Type B pancreatic cell (in vitro differentiated cells): ENCODE measurements at regions not wholly inside any gene's neighbourhood (a gene's known extent, or its start where the extent isn't known, plus 50 kb on each side); places are given as distances from the start of the nearest gene placed in this dataset.

Experiments used
- DNase-seq: peaks from one replicate; pipeline ENCODE4 v3.0.0; 2021; ENCODE audit warnings: mixed read lengths; ENCODE audit not compliant: unreplicated experiment; ENCODE audit errors: extremely low spot score
- H3K27ac Mint-ChIP-seq: 2 replicates; pipeline ENCODE4 v1.8.0; 2021; ENCODE audit warnings: mild to moderate bottlenecking, mixed read lengths
- H3K27me3 Mint-ChIP-seq: 2 replicates; pipeline ENCODE4 v1.8.0; 2021; ENCODE audit warnings: mixed read lengths
- H3K36me3 Mint-ChIP-seq: 2 replicates; pipeline ENCODE4 v1.8.0; 2021; ENCODE audit warnings: mixed read lengths
- H3K4me1 Mint-ChIP-seq: one replicate; pipeline ENCODE4 v1.8.0; 2021; ENCODE audit warnings: mixed read lengths; ENCODE audit not compliant: unreplicated experiment
- H3K4me3 Mint-ChIP-seq: 2 replicates; pipeline ENCODE4 v1.8.0; 2021; ENCODE audit warnings: mild to moderate bottlenecking, mixed read lengths
- H3K9me3 Mint-ChIP-seq: 2 replicates; pipeline ENCODE4 v1.8.0; 2021; ENCODE audit warnings: mixed read lengths
- TF ChIP-seq, protein P1 (sequence below): fragments of 200-600 bp; sonication (generic); conservative IDR thresholded peaks from 2 replicates; pipeline ENCODE4 v1.5.0; 2021; ENCODE audit warnings: antibody characterized with exemption, mild to moderate bottlenecking

DNA sequence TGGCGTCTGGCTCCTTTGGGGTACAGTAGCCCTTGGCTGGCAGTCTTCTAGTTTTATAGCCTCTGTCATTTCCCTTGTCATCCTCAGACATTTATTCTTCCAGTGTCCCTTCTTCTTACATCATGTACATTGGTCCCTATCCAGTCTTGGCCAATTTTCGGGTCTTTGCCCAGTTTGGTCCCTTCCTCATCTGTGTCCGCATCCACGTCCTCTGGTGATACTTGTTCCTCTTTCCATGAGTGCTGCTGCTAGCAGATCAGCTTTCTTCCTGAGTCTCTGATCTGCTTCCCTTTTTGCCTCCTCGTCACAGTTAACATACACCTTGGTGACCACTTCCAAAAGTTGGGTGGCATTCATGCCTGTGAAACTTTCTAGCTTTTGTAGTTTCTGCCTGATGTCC is 86.2 kb upstream of the GPR6 start:
- Mint-ChIP-seq H3K36me3 (peaks cover 3% of the 10 kb centered on the region), H3K27ac (no peak overlapping the region), H3K4me3 (no peak overlapping the region), H3K4me1 (peaks cover 20% of the 10 kb centered on the region), H3K27me3 (no peaks in the 10 kb centered on the region), H3K9me3 (peaks cover 14% of the 10 kb centered on the region)
- no peak for DNase-seq
- TF ChIP-seq, protein P1, sequence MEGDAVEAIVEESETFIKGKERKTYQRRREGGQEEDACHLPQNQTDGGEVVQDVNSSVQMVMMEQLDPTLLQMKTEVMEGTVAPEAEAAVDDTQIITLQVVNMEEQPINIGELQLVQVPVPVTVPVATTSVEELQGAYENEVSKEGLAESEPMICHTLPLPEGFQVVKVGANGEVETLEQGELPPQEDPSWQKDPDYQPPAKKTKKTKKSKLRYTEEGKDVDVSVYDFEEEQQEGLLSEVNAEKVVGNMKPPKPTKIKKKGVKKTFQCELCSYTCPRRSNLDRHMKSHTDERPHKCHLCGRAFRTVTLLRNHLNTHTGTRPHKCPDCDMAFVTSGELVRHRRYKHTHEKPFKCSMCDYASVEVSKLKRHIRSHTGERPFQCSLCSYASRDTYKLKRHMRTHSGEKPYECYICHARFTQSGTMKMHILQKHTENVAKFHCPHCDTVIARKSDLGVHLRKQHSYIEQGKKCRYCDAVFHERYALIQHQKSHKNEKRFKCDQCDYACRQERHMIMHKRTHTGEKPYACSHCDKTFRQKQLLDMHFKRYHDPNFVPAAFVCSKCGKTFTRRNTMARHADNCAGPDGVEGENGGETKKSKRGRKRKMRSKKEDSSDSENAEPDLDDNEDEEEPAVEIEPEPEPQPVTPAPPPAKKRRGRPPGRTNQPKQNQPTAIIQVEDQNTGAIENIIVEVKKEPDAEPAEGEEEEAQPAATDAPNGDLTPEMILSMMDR: no peak

GRCh38 chr6:109892451-109893435 is 85.4 kb upstream of the GPR6 start:
- TF ChIP-seq, protein P1: no peak
- peaks cover 27% of the 10 kb centered on the region for H3K4me1 Mint-ChIP-seq
- no peaks in the 10 kb centered on the region for H3K27me3 Mint-ChIP-seq
- peaks cover 3% of the 10 kb centered on the region for H3K36me3 Mint-ChIP-seq
- peak overlapping the region; percentile 61 for H3K4me3 Mint-ChIP-seq
- DNase-seq: no peak
- H3K27ac Mint-ChIP-seq: peak overlapping the region; percentile 79
- peaks cover 14% of the 10 kb centered on the region for H3K9me3 Mint-ChIP-seq

DNA sequence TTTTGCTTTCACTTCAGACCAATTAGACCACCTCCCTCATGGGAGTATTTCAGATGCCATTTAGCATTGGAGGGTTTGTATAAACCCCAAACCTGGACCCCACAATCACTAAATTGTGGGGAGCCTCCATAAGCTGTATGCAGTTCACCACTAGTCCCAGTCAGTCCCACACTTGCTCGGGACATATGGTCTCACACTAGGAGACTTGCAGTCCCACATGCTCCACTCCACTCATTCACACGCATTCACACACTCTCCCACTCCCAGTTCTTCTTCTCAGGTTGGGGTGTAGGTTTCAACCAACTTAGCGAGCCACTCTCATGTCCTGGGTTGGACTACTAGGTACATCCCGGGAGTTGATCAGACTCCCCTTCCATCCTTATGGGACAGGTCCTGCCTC is 84.5 kb upstream of the GPR6 start:
- peaks cover 14% of the 10 kb centered on the region for H3K9me3 Mint-ChIP-seq
- TF ChIP-seq, protein P1: no peak
- DNase-seq: no peak
- H3K36me3 Mint-ChIP-seq: peaks cover 3% of the 10 kb centered on the region
- H3K4me1 Mint-ChIP-seq: peaks cover 28% of the 10 kb centered on the region
- H3K27ac Mint-ChIP-seq: peak overlapping the region; percentile 79
- no peaks in the 10 kb centered on the region for H3K27me3 Mint-ChIP-seq
- no peak overlapping the region for H3K4me3 Mint-ChIP-seq

DNA sequence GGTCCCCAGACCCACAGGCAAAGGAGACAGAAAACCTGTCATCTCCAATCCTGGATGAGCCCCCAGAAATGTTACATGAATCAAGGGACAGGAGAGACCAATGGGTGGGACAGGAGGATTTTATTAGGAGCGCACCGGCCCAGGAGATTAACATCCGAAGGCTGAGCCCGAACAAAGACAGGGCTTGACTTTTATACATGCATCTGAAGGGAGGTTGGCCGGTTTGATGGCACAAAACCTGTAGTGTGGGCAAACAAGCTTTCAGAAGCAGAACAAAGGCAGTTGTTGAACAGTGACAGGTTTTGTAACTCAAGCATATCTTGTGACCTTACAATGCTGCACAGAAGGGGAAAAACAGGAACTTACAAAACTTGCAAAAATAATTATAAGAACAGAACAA is 83.9 kb upstream of the GPR6 start:
- Mint-ChIP-seq H3K4me3 (no peak overlapping the region), H3K9me3 (peaks cover 14% of the 10 kb centered on the region), H3K36me3 (peaks cover 3% of the 10 kb centered on the region), H3K27me3 (no peaks in the 10 kb centered on the region), H3K27ac (no peak overlapping the region), H3K4me1 (peaks cover 28% of the 10 kb centered on the region)
- no peak for DNase-seq
- TF ChIP-seq, protein P1: no peak

- H3K4me1 Mint-ChIP-seq: peaks cover 28% of the 10 kb centered on the region
- H3K4me3 Mint-ChIP-seq: no peak overlapping the region
- no peaks in the 10 kb centered on the region for H3K27me3 Mint-ChIP-seq
- peaks cover 14% of the 10 kb centered on the region for H3K9me3 Mint-ChIP-seq
- no peak overlapping the region for H3K27ac Mint-ChIP-seq
- TF ChIP-seq, protein P1: no peak
- peaks cover 3% of the 10 kb centered on the region for H3K36me3 Mint-ChIP-seq
- DNase-seq: no peak
These were observed 81.8 kb upstream of the GPR6 start for GRCh38 chr6:109896341-109896740.
